ENCODE measurements at regions not wholly inside any gene's neighbourhood (a gene's known extent, or its start where the extent isn't known, plus 50 kb on each side); places are given as distances from the start of the nearest gene placed in this dataset.
A peak's percentile ranks its signal among the peaks of the same experiment; 100 is the strongest.

GRCh38 chr7:156069891-156070290 is 257.6 kb upstream of the SHH start:
- TF ChIP-seq, protein P1, sequence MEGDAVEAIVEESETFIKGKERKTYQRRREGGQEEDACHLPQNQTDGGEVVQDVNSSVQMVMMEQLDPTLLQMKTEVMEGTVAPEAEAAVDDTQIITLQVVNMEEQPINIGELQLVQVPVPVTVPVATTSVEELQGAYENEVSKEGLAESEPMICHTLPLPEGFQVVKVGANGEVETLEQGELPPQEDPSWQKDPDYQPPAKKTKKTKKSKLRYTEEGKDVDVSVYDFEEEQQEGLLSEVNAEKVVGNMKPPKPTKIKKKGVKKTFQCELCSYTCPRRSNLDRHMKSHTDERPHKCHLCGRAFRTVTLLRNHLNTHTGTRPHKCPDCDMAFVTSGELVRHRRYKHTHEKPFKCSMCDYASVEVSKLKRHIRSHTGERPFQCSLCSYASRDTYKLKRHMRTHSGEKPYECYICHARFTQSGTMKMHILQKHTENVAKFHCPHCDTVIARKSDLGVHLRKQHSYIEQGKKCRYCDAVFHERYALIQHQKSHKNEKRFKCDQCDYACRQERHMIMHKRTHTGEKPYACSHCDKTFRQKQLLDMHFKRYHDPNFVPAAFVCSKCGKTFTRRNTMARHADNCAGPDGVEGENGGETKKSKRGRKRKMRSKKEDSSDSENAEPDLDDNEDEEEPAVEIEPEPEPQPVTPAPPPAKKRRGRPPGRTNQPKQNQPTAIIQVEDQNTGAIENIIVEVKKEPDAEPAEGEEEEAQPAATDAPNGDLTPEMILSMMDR (IDR thresholded peaks at IDR 0.05) = no peak
- Histone ChIP-seq H3K4me3 (no peak overlapping the region), H3K9me3 (no peaks in the 10 kb centered on the region), H3K27me3 (no peaks in the 10 kb centered on the region), H3K27ac (no peak overlapping the region), H3K4me1 (no peaks in the 10 kb centered on the region), H3K36me3 (no peaks in the 10 kb centered on the region)
- intact Hi-C loops (cut with DNase I; ENCODE audit: low total_unique reads) = no loop called here
- DNase-seq = no peak

DNA sequence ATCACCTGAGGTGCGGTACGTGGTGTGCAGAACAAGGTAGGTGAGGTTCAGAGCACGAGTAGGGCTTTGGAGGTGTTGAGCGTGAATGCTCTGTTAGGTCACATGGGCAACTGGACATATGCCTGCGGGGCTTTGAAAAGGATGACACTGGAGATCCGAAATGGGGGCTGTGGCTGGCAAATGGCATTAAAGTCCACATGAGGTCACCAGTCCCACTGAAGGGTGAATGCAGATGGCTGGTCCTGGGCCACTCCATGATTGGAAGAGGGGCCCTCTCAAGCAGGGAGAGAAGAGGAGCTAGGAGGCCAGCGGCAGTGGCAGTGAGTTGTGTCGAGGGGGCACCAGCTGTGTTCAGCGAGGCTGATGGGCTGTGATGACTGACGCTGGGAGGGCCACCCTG is 254.9 kb upstream of the SHH start:
- Histone ChIP-seq H3K27me3 (no peaks in the 10 kb centered on the region), H3K4me1 (no peaks in the 10 kb centered on the region), H3K27ac (no peak overlapping the region), H3K36me3 (no peaks in the 10 kb centered on the region), H3K4me3 (no peak overlapping the region), H3K9me3 (no peaks in the 10 kb centered on the region)
- TF ChIP-seq, protein P1 (IDR thresholded peaks at IDR 0.05) = no peak
- DNase-seq = peak in 1 of 2 donors; percentile 25
- intact Hi-C loops (cut with DNase I; ENCODE audit: low total_unique reads) = no loop called here

DNA sequence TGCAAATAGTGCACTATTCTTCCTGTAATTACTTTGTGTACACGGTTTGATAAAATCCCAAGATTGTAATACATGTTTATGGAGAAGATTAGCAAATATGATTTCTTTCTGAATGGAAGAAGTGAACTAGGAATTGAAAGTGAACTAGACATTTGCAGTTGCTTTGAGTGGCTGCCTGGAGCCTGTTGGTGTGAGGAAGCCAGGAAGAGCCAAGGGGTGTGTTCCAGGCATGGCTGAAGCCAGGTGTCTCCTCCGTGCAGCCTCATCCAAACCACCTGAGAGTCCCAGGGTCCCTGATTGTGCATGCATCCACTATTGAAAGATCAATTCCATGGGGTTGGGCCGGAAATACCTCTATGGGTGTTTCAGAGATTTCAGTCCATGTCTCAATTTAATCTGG is 253.1 kb upstream of the SHH start:
- Histone ChIP-seq H3K27me3 (no peaks in the 10 kb centered on the region), H3K4me1 (no peaks in the 10 kb centered on the region), H3K36me3 (no peaks in the 10 kb centered on the region), H3K4me3 (no peak overlapping the region), H3K27ac (no peak overlapping the region), H3K9me3 (no peaks in the 10 kb centered on the region)
- no peak for DNase-seq
- TF ChIP-seq, protein P1 (IDR thresholded peaks at IDR 0.05) = no peak
- intact Hi-C loops (cut with DNase I; ENCODE audit: low total_unique reads) = no loop called here

DNA sequence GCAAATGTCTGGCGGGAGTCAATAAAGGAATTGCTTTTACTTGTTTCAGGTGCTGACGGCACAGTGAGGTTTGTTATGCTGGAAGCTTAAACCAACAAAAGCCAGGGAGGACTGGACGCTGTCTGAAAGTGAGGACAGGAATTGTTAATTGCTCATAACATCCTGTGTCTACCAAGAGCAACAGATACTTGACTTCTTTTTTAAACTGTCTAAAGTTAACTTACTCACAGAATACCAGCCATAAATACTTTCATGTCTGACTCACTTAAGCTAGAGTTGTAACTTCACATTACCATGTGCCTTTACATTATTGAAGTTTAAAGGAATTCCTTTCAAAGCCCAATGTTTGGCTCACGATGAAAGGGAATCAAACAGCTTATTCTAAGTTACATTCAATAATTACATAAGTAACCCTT is 252.7 kb upstream of the SHH start:
- intact Hi-C loops (cut with DNase I; ENCODE audit: low total_unique reads) = no loop called here
- H3K4me1 ChIP-seq = no peaks in the 10 kb centered on the region
- H3K27me3 ChIP-seq = no peaks in the 10 kb centered on the region
- no peaks in the 10 kb centered on the region for H3K9me3 ChIP-seq
- DNase-seq = no peak
- TF ChIP-seq, protein P1 (IDR thresholded peaks at IDR 0.05) = no peak
- no peak overlapping the region for H3K4me3 ChIP-seq
- H3K27ac ChIP-seq = no peak overlapping the region
- no peaks in the 10 kb centered on the region for H3K36me3 ChIP-seq

GRCh38 chr7:156063241-156063810 is 251.1 kb upstream of the SHH start:
- DNase-seq = peak in 1 of 2 donors; percentile 51
- H3K36me3 ChIP-seq = no peaks in the 10 kb centered on the region
- no peaks in the 10 kb centered on the region for H3K27me3 ChIP-seq
- H3K4me1 ChIP-seq = no peaks in the 10 kb centered on the region
- TF ChIP-seq, protein P1 (IDR thresholded peaks at IDR 0.05) = no peak
- no peak overlapping the region for H3K27ac ChIP-seq
- intact Hi-C loops (cut with DNase I; ENCODE audit: low total_unique reads) = no loop called here
- H3K9me3 ChIP-seq = no peaks in the 10 kb centered on the region
- H3K4me3 ChIP-seq = no peak overlapping the region

- intact Hi-C loops (cut with DNase I; ENCODE audit: low total_unique reads) = no loop called here
Measured at GRCh38 chr7:156062286-156062685, 250.0 kb upstream of the SHH start.

More at GRCh38 chr7:156062286-156062685, 250.0 kb upstream of the SHH start:
- TF ChIP-seq, protein P1 (IDR thresholded peaks at IDR 0.05) = no peak
- Histone ChIP-seq H3K4me3 (no peak overlapping the region), H3K27ac (no peak overlapping the region), H3K27me3 (no peaks in the 10 kb centered on the region), H3K36me3 (no peaks in the 10 kb centered on the region), H3K9me3 (no peaks in the 10 kb centered on the region), H3K4me1 (no peaks in the 10 kb centered on the region)
- DNase-seq = peak in 1 of 2 donors; percentile 21
